ENCODE measurements at regions not wholly inside any gene's neighbourhood (a gene's known extent, or its start where the extent isn't known, plus 50 kb on each side); places are given as distances from the start of the nearest gene placed in this dataset.
"Not testable (repeated sequence)": the region's sequence is repeated elsewhere in the genome, so short reads cannot be mapped to it uniquely, and the experiment has no call there.

- not testable (repeated sequence) for H3K9me3 ChIP-seq, DNase-seq, H3K4me3 ChIP-seq, H3K36me3 ChIP-seq, H3K27me3 ChIP-seq
Observed at GRCh38 chr2:37722971-37723370, 51.5 kb upstream of the CDC42EP3 start.

GRCh38 chr2:37730037-37730818, 58.8 kb upstream of the CDC42EP3 start:
- Histone ChIP-seq H3K4me3 (no peak overlapping the region), H3K27me3 (no peaks in the 10 kb centered on the region), H3K9me3 (peaks cover 7% of the 10 kb centered on the region), H3K36me3 (no peaks in the 10 kb centered on the region)
- DNase-seq: no peak

GRCh38 chr2:37732412-37732811, 61.0 kb upstream of the CDC42EP3 start:
- not testable (repeated sequence) for H3K27me3 ChIP-seq, H3K4me3 ChIP-seq, H3K36me3 ChIP-seq, DNase-seq, H3K9me3 ChIP-seq

GRCh38 chr2:37733251-37733650, 61.8 kb upstream of the CDC42EP3 start:
- H3K9me3 ChIP-seq: peaks cover under 1% of the 10 kb centered on the region; the same call in 1 of the 2 replicates
- H3K36me3 ChIP-seq: no peaks in the 10 kb centered on the region
- no peak for DNase-seq
- no peaks in the 10 kb centered on the region for H3K27me3 ChIP-seq
- H3K4me3 ChIP-seq: no peak overlapping the region

GRCh38 chr2:37733955-37734354, 62.5 kb upstream of the CDC42EP3 start:
- not testable (repeated sequence) for H3K36me3 ChIP-seq, H3K9me3 ChIP-seq, H3K4me3 ChIP-seq, H3K27me3 ChIP-seq, DNase-seq

- H3K27me3 ChIP-seq, H3K4me3 ChIP-seq, H3K9me3 ChIP-seq, H3K36me3 ChIP-seq: not testable (repeated sequence)
- peak; percentile 32 for DNase-seq
Observed at GRCh38 chr2:37734891-37735523, 63.6 kb upstream of the CDC42EP3 start.

GRCh38 chr2:37735524-37735910, 64.1 kb upstream of the CDC42EP3 start:
- DNase-seq, H3K9me3 ChIP-seq, H3K36me3 ChIP-seq, H3K27me3 ChIP-seq, H3K4me3 ChIP-seq: not testable (repeated sequence)

- no peak for DNase-seq
- Histone ChIP-seq H3K36me3 (no peaks in the 10 kb centered on the region), H3K4me3 (no peak overlapping the region), H3K27me3 (no peaks in the 10 kb centered on the region), H3K9me3 (no peaks in the 10 kb centered on the region)
Observed at GRCh38 chr2:37737507-37737906, 66.1 kb upstream of the CDC42EP3 start.

- no peaks in the 10 kb centered on the region for H3K27me3 ChIP-seq
- DNase-seq: no peak
- H3K36me3 ChIP-seq: no peaks in the 10 kb centered on the region
- no peaks in the 10 kb centered on the region for H3K9me3 ChIP-seq
- H3K4me3 ChIP-seq: no peak overlapping the region
Observed at GRCh38 chr2:37738266-37738885, 66.9 kb upstream of the CDC42EP3 start.

- H3K36me3 ChIP-seq: no peaks in the 10 kb centered on the region
- no peaks in the 10 kb centered on the region for H3K27me3 ChIP-seq
- no peak for DNase-seq
- no peak overlapping the region for H3K4me3 ChIP-seq
- no peaks in the 10 kb centered on the region for H3K9me3 ChIP-seq
Observed at GRCh38 chr2:37739153-37739552, 67.7 kb upstream of the CDC42EP3 start.

GRCh38 chr2:37740164-37740739, 68.8 kb upstream of the CDC42EP3 start:
- H3K4me3 ChIP-seq: no peak overlapping the region
- no peaks in the 10 kb centered on the region for H3K9me3 ChIP-seq
- H3K36me3 ChIP-seq: no peaks in the 10 kb centered on the region
- DNase-seq: no peak
- no peaks in the 10 kb centered on the region for H3K27me3 ChIP-seq

GRCh38 chr2:37742286-37742685, 70.8 kb upstream of the CDC42EP3 start:
- no peak overlapping the region for H3K4me3 ChIP-seq
- H3K9me3 ChIP-seq: no peaks in the 10 kb centered on the region
- H3K27me3 ChIP-seq: no peaks in the 10 kb centered on the region
- no peak for DNase-seq
- no peaks in the 10 kb centered on the region for H3K36me3 ChIP-seq

- Histone ChIP-seq H3K4me3 (no peak overlapping the region), H3K27me3 (no peaks in the 10 kb centered on the region), H3K36me3 (no peaks in the 10 kb centered on the region), H3K9me3 (no peaks in the 10 kb centered on the region)
- DNase-seq: no peak
Observed at GRCh38 chr2:37744010-37744409, 72.6 kb upstream of the CDC42EP3 start.

- not testable (repeated sequence) for DNase-seq, H3K27me3 ChIP-seq, H3K9me3 ChIP-seq, H3K36me3 ChIP-seq, H3K4me3 ChIP-seq
Observed at GRCh38 chr2:37744961-37745360, 73.5 kb upstream of the CDC42EP3 start.

GRCh38 chr2:37746011-37746410, 74.6 kb upstream of the CDC42EP3 start:
- H3K9me3 ChIP-seq, H3K4me3 ChIP-seq, H3K27me3 ChIP-seq, H3K36me3 ChIP-seq, DNase-seq: not testable (repeated sequence)

- H3K9me3 ChIP-seq: no peaks in the 10 kb centered on the region
- H3K4me3 ChIP-seq: no peak overlapping the region
- H3K36me3 ChIP-seq: no peaks in the 10 kb centered on the region
- DNase-seq: no peak
- H3K27me3 ChIP-seq: no peaks in the 10 kb centered on the region
Observed at GRCh38 chr2:37746883-37747282, 75.4 kb upstream of the CDC42EP3 start.

- no peak overlapping the region for H3K4me3 ChIP-seq
- no peak for DNase-seq
- no peaks in the 10 kb centered on the region for H3K9me3 ChIP-seq
- H3K27me3 ChIP-seq: no peaks in the 10 kb centered on the region
- no peaks in the 10 kb centered on the region for H3K36me3 ChIP-seq
Observed at GRCh38 chr2:37748541-37748940, 77.1 kb upstream of the CDC42EP3 start.

Measured in MG63 (cell line).